HG03025 (cell line): ENCODE measurements at regions not wholly inside any gene's neighbourhood (a gene's known extent, or its start where the extent isn't known, plus 50 kb on each side); places are given as distances from the start of the nearest gene placed in this dataset.

Experiments
- ATAC-seq: cut with Tn5 transposase; IDR thresholded peaks from one replicate; pipeline ENCODE4 v1.9.1; 2021; ENCODE audit warnings: mild to moderate bottlenecking, moderate library complexity; ENCODE audit not compliant: unreplicated experiment, low FRiP score

- no peak for ATAC-seq
Measured at GRCh38 chr2:220029013-220029412, 401.6 kb downstream of the SLC4A3 start.

GRCh38 chr2:220033546-220033945 is 406.1 kb downstream of the SLC4A3 start:
- no peak for ATAC-seq

GRCh38 chr2:220034426-220035130 is 407.1 kb downstream of the SLC4A3 start:
- ATAC-seq, result no peak

GRCh38 chr2:220036431-220036830 is 409.0 kb downstream of the SLC4A3 start:
- ATAC-seq, result no peak

- ATAC-seq, result no peak
Measured at GRCh38 chr2:220040346-220040745, 412.9 kb downstream of the SLC4A3 start.

GRCh38 chr2:220041447-220041846 is 414.0 kb downstream of the SLC4A3 start:
- no peak for ATAC-seq

GRCh38 chr2:220043155-220043989 is 415.9 kb downstream of the SLC4A3 start:
- no peak for ATAC-seq

GRCh38 chr2:220043990-220044335 is 416.5 kb downstream of the SLC4A3 start:
- no peak for ATAC-seq

GRCh38 chr2:220044383-220044782 is 417.0 kb downstream of the SLC4A3 start:
- no peak for ATAC-seq

- no peak for ATAC-seq
Measured at GRCh38 chr2:220046507-220046906, 419.1 kb downstream of the SLC4A3 start.

- no peak for ATAC-seq
Measured at GRCh38 chr2:220051716-220052115, 424.3 kb downstream of the SLC4A3 start.

GRCh38 chr2:220053919-220054318 is 426.5 kb downstream of the SLC4A3 start:
- ATAC-seq, result no peak

- ATAC-seq, result no peak
Measured at GRCh38 chr2:220057391-220057790, 430.0 kb downstream of the SLC4A3 start.

GRCh38 chr2:220057916-220058315 is 430.5 kb downstream of the SLC4A3 start:
- ATAC-seq, result no peak

GRCh38 chr2:220064111-220065030 is 436.9 kb downstream of the SLC4A3 start:
- no peak for ATAC-seq

GRCh38 chr2:220065581-220065980 is 438.2 kb downstream of the SLC4A3 start:
- ATAC-seq, result no peak

GRCh38 chr2:220068846-220069245 is 441.4 kb downstream of the SLC4A3 start:
- ATAC-seq, result no peak

GRCh38 chr2:220070349-220070748 is 442.9 kb downstream of the SLC4A3 start:
- no peak for ATAC-seq

- no peak for ATAC-seq
Measured at GRCh38 chr2:220071696-220072095, 444.3 kb downstream of the SLC4A3 start.

- ATAC-seq, result no peak
Measured at GRCh38 chr2:220072669-220073220, 445.3 kb downstream of the SLC4A3 start.

GRCh38 chr2:220075835-220076234 is 448.4 kb downstream of the SLC4A3 start:
- ATAC-seq, result no peak
